H1 (cell line): ENCODE measurements at regions not wholly inside any gene's neighbourhood (a gene's known extent, or its start where the extent isn't known, plus 50 kb on each side); places are given as distances from the start of the nearest gene placed in this dataset.

Source experiments
- BRCA1 ChIP-seq: IDR thresholded peaks from 2 replicates; pipeline ENCODE4 v1.6.1; 2012; ENCODE audit warnings: low read depth, low read length, improper control_type of control experiment
- CEBPB ChIP-seq: IDR thresholded peaks from 2 replicates; pipeline ENCODE4 v1.6.1; 2012; ENCODE audit warnings: low read depth, low read length
- CHD1 ChIP-seq: IDR thresholded peaks from 2 replicates; pipeline ENCODE4 v1.6.1; 2012; ENCODE audit warnings: low read depth, low read length, improper control_type of control experiment
- CTCF ChIP-seq, 3 experiments: IDR thresholded peaks; 1 replicate in 2 of 3; 2 replicates in 1 of 3; pipeline versions ENCODE4 v1.5.1 to v1.6.1; 2011; ENCODE audit warnings: low read length in 3 of 3, mild to moderate bottlenecking in 3 of 3, inconsistent platforms in 2 of 3, low read depth in 1 of 3, moderate library complexity in 1 of 3; ENCODE audit not compliant: insufficient read depth in 1 of 3; ENCODE audit errors: control extremely low read depth in 1 of 3
- MAFK ChIP-seq: IDR thresholded peaks from 2 replicates; pipeline ENCODE4 v1.6.1; 2012; ENCODE audit warnings: low read depth, mild to moderate bottlenecking, improper control_type of control experiment, low read length
- NANOG ChIP-seq: IDR thresholded peaks from 2 replicates; pipeline ENCODE4 v1.6.1; 2011; ENCODE audit warnings: low read length, low read depth, mild to moderate bottlenecking, inconsistent platforms; ENCODE audit not compliant: insufficient read depth, poor library complexity, severe bottlenecking
- POLR2A ChIP-seq, 2 experiments: IDR thresholded peaks; 1 replicate in 1 of 2; 2 replicates in 1 of 2; pipeline ENCODE4 v1.6.1; 2011; ENCODE audit warnings: low read depth in 2 of 2, low read length in 2 of 2, mild to moderate bottlenecking in 2 of 2; ENCODE audit errors: control extremely low read depth in 1 of 2

DNA sequence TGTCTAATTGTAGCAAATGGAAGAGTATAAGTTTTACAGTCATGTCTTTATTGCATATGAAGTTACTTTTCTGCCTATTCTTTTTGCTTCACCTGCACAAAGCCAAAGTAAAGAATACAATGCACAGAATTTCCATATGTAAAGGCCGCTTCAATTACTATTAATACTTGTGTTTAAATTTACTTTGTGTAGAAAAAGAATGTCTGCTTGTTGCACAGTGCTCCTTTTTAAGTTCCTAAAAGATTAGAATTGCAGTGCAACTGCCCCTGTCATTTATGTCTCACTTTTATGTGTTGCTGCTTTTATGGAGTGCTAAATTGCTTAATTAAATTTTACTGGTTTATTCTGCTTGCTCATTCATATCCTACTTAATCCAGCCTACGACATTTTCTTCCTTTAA is 830.5 kb downstream of the PDHA2 start:
- TF ChIP-seq CHD1, result no peak
- TF ChIP-seq POLR2A (IDR thresholded peaks at IDR 0.05; ENCODE audit: control extremely low read depth in 1 of 2, low read depth in 2 of 2, low read length in 2 of 2), result no peak
- TF ChIP-seq MAFK, result no peak
- TF ChIP-seq CTCF (IDR thresholded peaks at IDR 0.05; ENCODE audit: control extremely low read depth in 1 of 3, insufficient read depth in 1 of 3, low read depth in 1 of 3, low read length in 3 of 3), result no peak
- no peak for TF ChIP-seq BRCA1
- TF ChIP-seq NANOG, result no peak
- TF ChIP-seq CEBPB, result no peak
